Breast epithelium (tissue), 3 donors: ENCODE measurements at regions not wholly inside any gene's neighbourhood (a gene's known extent, or its start where the extent isn't known, plus 50 kb on each side); places are given as distances from the start of the nearest gene placed in this dataset.

Experiments
- CTCF ChIP-seq, 3 donors: fragments of 450-650 bp; IDR thresholded peaks; one replicate each; pipeline ENCODE4 v1.5.1; 2016 to 2017; ENCODE audit warnings: antibody characterized with exemption in 3 of 3, mild to moderate bottlenecking in 3 of 3, moderate library complexity in 3 of 3
- POLR2A ChIP-seq: fragments of 450-650 bp; IDR thresholded peaks from one replicate; pipeline ENCODE4 v1.6.1; 2016; ENCODE audit warnings: antibody characterized with exemption, mild to moderate bottlenecking, moderate library complexity
- POLR2AphosphoS5 ChIP-seq, 3 donors: sonication (generic); formaldehyde crosslinking; IDR thresholded peaks; one replicate each; pipeline ENCODE4 v1.6.1; 2017; ENCODE audit warnings: antibody characterized with exemption in 3 of 3

DNA sequence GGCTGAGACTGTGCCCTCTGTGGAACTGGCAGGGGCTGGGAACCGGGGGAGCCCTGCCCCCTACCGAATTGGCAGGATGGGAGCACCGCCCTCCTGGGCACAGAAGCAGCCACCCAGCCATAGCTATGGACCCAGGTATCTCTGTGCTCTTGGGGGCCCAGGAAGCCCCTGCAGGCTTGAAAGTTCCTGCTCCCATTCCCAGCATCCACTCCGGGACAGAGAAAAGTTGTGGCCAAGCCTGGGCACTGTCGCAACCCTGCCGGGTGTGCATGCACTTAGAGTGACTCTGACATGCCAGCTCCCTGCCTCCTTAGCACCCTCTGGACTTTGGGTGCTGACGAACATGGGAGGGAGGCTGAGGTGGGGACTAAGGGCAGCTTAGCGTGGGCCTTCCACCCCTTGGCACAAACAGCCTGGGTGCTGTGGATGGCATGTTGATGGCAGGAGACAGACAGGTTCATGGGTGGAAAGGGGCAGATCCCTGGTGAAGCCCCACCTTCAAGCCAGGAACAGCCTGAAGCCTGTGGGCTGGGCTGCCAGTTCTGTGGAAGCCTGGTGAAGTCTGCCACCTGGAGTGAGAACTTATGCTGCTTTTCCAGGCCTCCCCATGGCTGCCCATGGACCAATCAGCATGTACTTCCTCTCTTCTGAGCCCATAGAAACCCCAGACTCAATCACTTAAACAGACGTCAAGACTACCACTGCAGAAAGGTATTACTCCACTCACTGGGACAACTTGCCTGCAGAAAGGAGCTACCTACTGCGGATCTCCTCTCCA, 279.0 kb downstream of the ATXN7L3B start:
- TF ChIP-seq CTCF (IDR thresholded peaks at IDR 0.05) (no peak), POLR2A (no peak), POLR2AphosphoS5 (IDR thresholded peaks at IDR 0.05) (no peak)
